HL-60 (cell line): ENCODE measurements at regions not wholly inside any gene's neighbourhood (a gene's known extent, or its start where the extent isn't known, plus 50 kb on each side); places are given as distances from the start of the nearest gene placed in this dataset.
"Not testable (repeated sequence)": the region's sequence is repeated elsewhere in the genome, so short reads cannot be mapped to it uniquely, and the experiment has no call there.

Source experiments
- DNase-seq, 2 experiments: peaks; one replicate each; pipeline ENCODE4 v3.0.0-alpha.2; 2010 to 2020; ENCODE audit warnings: low read depth in 1 of 2, low spot score in 1 of 2
- H3K27ac ChIP-seq: fragments of 250-450 bp; sonication (Bioruptor Pico); replicated peaks from 2 replicates; pipeline ENCODE4 v1.5.1; 2020; ENCODE audit warnings: mild to moderate bottlenecking, moderate library complexity
- H3K27me3 ChIP-seq: fragments of 250-450 bp; sonication (Bioruptor Pico); 2 replicates; pipeline ENCODE4 v1.5.1; 2021; ENCODE audit warnings: mild to moderate bottlenecking, moderate library complexity; ENCODE audit not compliant: insufficient read depth, poor library complexity, severe bottlenecking
- H3K4me3 ChIP-seq: replicated peaks from 2 replicates; pipeline ENCODE4 v1.5.1; 2011; ENCODE audit warnings: mild to moderate bottlenecking, control low read depth, low read length; ENCODE audit not compliant: insufficient read depth
- GABPA ChIP-seq: IDR thresholded peaks from 2 replicates; pipeline ENCODE4 v1.6.1; 2012; ENCODE audit warnings: low read depth
- POLR2AphosphoS5 ChIP-seq: IDR thresholded peaks from 2 replicates; pipeline ENCODE4 v1.6.1; 2012; ENCODE audit warnings: low read depth
- REST ChIP-seq: IDR thresholded peaks from 2 replicates; pipeline ENCODE4 v1.6.1; 2012; ENCODE audit warnings: low read depth; ENCODE audit not compliant: insufficient replicate concordance
- SPI1 ChIP-seq: IDR thresholded peaks from 2 replicates; pipeline ENCODE4 v1.6.1; 2012; ENCODE audit warnings: low read depth, mild to moderate bottlenecking, borderline replicate concordance
- TF ChIP-seq, protein P1 (sequence below): IDR thresholded peaks from one replicate; pipeline ENCODE4 v1.5.1; 2011; ENCODE audit warnings: low read length, control low read depth, inconsistent platforms; ENCODE audit not compliant: insufficient read depth

GRCh38 chr5:104564530-104564929 lies 1001.9 kb upstream of the NUDT12 start:
- H3K27me3 ChIP-seq: no peaks in the 10 kb centered on the region
- no peak for DNase-seq
- TF ChIP-seq, protein P1, sequence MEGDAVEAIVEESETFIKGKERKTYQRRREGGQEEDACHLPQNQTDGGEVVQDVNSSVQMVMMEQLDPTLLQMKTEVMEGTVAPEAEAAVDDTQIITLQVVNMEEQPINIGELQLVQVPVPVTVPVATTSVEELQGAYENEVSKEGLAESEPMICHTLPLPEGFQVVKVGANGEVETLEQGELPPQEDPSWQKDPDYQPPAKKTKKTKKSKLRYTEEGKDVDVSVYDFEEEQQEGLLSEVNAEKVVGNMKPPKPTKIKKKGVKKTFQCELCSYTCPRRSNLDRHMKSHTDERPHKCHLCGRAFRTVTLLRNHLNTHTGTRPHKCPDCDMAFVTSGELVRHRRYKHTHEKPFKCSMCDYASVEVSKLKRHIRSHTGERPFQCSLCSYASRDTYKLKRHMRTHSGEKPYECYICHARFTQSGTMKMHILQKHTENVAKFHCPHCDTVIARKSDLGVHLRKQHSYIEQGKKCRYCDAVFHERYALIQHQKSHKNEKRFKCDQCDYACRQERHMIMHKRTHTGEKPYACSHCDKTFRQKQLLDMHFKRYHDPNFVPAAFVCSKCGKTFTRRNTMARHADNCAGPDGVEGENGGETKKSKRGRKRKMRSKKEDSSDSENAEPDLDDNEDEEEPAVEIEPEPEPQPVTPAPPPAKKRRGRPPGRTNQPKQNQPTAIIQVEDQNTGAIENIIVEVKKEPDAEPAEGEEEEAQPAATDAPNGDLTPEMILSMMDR: no peak
- no peak for TF ChIP-seq REST
- no peak for TF ChIP-seq SPI1
- no peak for TF ChIP-seq POLR2AphosphoS5
- TF ChIP-seq GABPA: no peak
- H3K27ac ChIP-seq: no peak overlapping the region
- no peak overlapping the region for H3K4me3 ChIP-seq

GRCh38 chr5:104556957-104557356 lies 994.4 kb upstream of the NUDT12 start:
- no peak overlapping the region for H3K4me3 ChIP-seq
- H3K27ac ChIP-seq: no peak overlapping the region
- DNase-seq: no peak
- TF ChIP-seq REST: no peak
- TF ChIP-seq, protein P1: no peak
- TF ChIP-seq GABPA: no peak
- no peak for TF ChIP-seq POLR2AphosphoS5
- H3K27me3 ChIP-seq: no peaks in the 10 kb centered on the region

DNA sequence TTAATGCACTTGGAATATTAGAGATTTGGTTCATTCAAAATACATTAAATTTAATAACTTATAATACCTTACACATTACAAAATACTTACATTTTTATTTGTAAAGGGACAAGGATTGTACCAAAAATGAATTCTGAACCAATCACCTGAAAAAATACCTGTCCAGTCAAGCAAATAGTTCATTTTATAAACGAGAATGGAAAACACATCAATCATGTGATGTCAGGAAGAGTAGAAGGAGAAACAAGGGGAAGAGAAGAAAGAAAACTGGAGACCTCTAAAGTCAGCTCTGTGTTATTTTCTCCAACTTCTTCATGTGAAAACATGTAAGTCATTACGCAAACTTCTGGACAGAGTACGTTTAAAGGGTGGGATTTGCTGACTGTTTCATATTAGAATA lies 989.0 kb upstream of the NUDT12 start:
- H3K27me3 ChIP-seq: no peaks in the 10 kb centered on the region
- no peak overlapping the region for H3K4me3 ChIP-seq
- H3K27ac ChIP-seq: no peak overlapping the region
- TF ChIP-seq GABPA (no peak), SPI1 (no peak), POLR2AphosphoS5 (no peak), REST (no peak)
- TF ChIP-seq, protein P1: no peak
- no peak for DNase-seq

DNA sequence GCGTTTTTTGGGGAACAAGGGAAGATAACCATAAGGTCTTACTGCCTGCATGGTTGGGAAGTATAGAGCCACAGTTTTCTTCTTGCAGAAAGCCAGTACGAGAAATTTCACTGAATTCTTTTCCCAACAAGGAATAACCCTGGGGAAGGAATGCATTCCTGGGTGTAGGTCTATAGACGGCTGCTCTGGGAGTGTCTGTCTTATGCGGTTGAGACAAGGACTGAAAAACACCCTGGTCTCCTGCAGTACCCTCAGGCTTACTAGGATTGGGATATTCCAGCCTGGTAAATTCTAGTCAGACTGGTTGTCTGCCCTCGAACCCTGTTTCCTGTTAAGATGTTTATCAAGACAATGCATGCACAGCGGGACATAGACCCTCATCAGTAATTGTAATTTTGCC lies 984.3 kb upstream of the NUDT12 start:
- H3K27me3 ChIP-seq, DNase-seq, H3K4me3 ChIP-seq, H3K27ac ChIP-seq: not testable (repeated sequence)
